Progenitor cell of endocrine pancreas (in vitro differentiated cells): ENCODE measurements at regions not wholly inside any gene's neighbourhood (a gene's known extent, or its start where the extent isn't known, plus 50 kb on each side); places are given as distances from the start of the nearest gene placed in this dataset.

Experiments
- DNase-seq: peaks from one replicate; pipeline ENCODE4 v3.0.0; 2021; ENCODE audit warnings: low spot score; ENCODE audit not compliant: unreplicated experiment
- H3K27ac Mint-ChIP-seq: 2 replicates; pipeline ENCODE4 v1.8.0; 2021; ENCODE audit warnings: mild to moderate bottlenecking, moderate library complexity, mixed read lengths
- H3K27me3 Mint-ChIP-seq: 2 replicates; pipeline ENCODE4 v1.8.0; 2021; ENCODE audit warnings: mixed read lengths
- H3K36me3 Mint-ChIP-seq: 2 replicates; pipeline ENCODE4 v1.8.0; 2022; ENCODE audit warnings: mixed read lengths; ENCODE audit not compliant: insufficient read depth
- H3K4me1 Mint-ChIP-seq: 2 replicates; pipeline ENCODE4 v1.8.0; 2021; ENCODE audit warnings: low read depth, mixed read lengths
- H3K4me3 Mint-ChIP-seq: 2 replicates; pipeline ENCODE4 v1.8.0; 2021; ENCODE audit warnings: low read depth, mild to moderate bottlenecking, moderate library complexity, mixed read lengths
- H3K9me3 Mint-ChIP-seq: 2 replicates; pipeline ENCODE4 v1.8.0; 2021; ENCODE audit warnings: low read depth, mixed read lengths
- CTCF ChIP-seq: fragments of 200-600 bp; sonication (generic); IDR thresholded peaks from one replicate; pipeline ENCODE4 v1.5.0; 2021; ENCODE audit warnings: antibody characterized with exemption, mild to moderate bottlenecking; ENCODE audit not compliant: unreplicated experiment

- Mint-ChIP-seq H3K4me1 (no peaks in the 10 kb centered on the region), H3K27me3 (no peaks in the 10 kb centered on the region), H3K27ac (no peak overlapping the region), H3K36me3 (no peaks in the 10 kb centered on the region), H3K9me3 (peaks cover 10% of the 10 kb centered on the region), H3K4me3 (no peak overlapping the region)
- TF ChIP-seq CTCF, result no peak
- no peak for DNase-seq
Measured at GRCh38 chr16:76176616-76177015, 100.6 kb upstream of the CNTNAP4 start.

GRCh38 chr16:76182041-76182635 lies 95.1 kb upstream of the CNTNAP4 start:
- DNase-seq, result no peak
- no peaks in the 10 kb centered on the region for H3K36me3 Mint-ChIP-seq
- TF ChIP-seq CTCF, result no peak
- H3K4me1 Mint-ChIP-seq, result no peaks in the 10 kb centered on the region
- no peak overlapping the region for H3K27ac Mint-ChIP-seq
- H3K4me3 Mint-ChIP-seq, result no peak overlapping the region
- H3K27me3 Mint-ChIP-seq, result no peaks in the 10 kb centered on the region
- H3K9me3 Mint-ChIP-seq, result peaks cover 8% of the 10 kb centered on the region

- Mint-ChIP-seq H3K4me3 (no peak overlapping the region), H3K27ac (no peak overlapping the region), H3K27me3 (no peaks in the 10 kb centered on the region), H3K36me3 (peaks cover 1% of the 10 kb centered on the region), H3K9me3 (peaks cover 17% of the 10 kb centered on the region), H3K4me1 (no peaks in the 10 kb centered on the region)
- no peak for TF ChIP-seq CTCF
- DNase-seq, result no peak
Measured at GRCh38 chr16:76183647-76184046, 93.6 kb upstream of the CNTNAP4 start.

- no peak for DNase-seq
- Mint-ChIP-seq H3K27me3 (peaks cover 2% of the 10 kb centered on the region), H3K4me3 (no peak overlapping the region), H3K9me3 (peaks cover 20% of the 10 kb centered on the region), H3K27ac (no peak overlapping the region), H3K4me1 (peaks cover 17% of the 10 kb centered on the region), H3K36me3 (peaks cover 1% of the 10 kb centered on the region)
- TF ChIP-seq CTCF, result no peak
Measured at GRCh38 chr16:76190057-76190456, 87.1 kb upstream of the CNTNAP4 start.

GRCh38 chr16:76190480-76190879 lies 86.7 kb upstream of the CNTNAP4 start:
- Mint-ChIP-seq H3K4me3 (no peak overlapping the region), H3K36me3 (peaks cover 1% of the 10 kb centered on the region), H3K27me3 (peaks cover 2% of the 10 kb centered on the region), H3K9me3 (peaks cover 20% of the 10 kb centered on the region), H3K27ac (no peak overlapping the region), H3K4me1 (peaks cover 18% of the 10 kb centered on the region)
- no peak for DNase-seq
- TF ChIP-seq CTCF, result no peak
